Stomach (tissue), 4 donors: ENCODE measurements at regions not wholly inside any gene's neighbourhood (a gene's known extent, or its start where the extent isn't known, plus 50 kb on each side); places are given as distances from the start of the nearest gene placed in this dataset.
"Not testable (repeated sequence)": the region's sequence is repeated elsewhere in the genome, so short reads cannot be mapped to it uniquely, and the experiment has no call there.

Experiments used
- CTCF ChIP-seq, 7 experiments: fragments of 450-650 bp in 4 of 7; fragments of 200-600 bp in 3 of 7; sonication (generic) in 3 of 7; IDR thresholded peaks; one replicate each; pipeline ENCODE4 v1.5.1; 2016 to 2019; ENCODE audit warnings: antibody characterized with exemption in 7 of 7, control low read depth in 2 of 7, mild to moderate bottlenecking in 1 of 7
- POLR2A ChIP-seq, 4 donors: fragments of 450-650 bp; IDR thresholded peaks; one replicate each; pipeline ENCODE4 v1.6.1; 2016; ENCODE audit warnings: antibody characterized with exemption in 4 of 4, control low read depth in 2 of 4, mild to moderate bottlenecking in 1 of 4, moderate library complexity in 1 of 4
- POLR2AphosphoS5 ChIP-seq, 3 donors: sonication (generic); formaldehyde crosslinking; IDR thresholded peaks; one replicate each; pipeline ENCODE4 v1.6.1; 2016; ENCODE audit warnings: antibody characterized with exemption in 3 of 3

- not testable (repeated sequence) for TF ChIP-seq POLR2A, POLR2AphosphoS5, CTCF (IDR thresholded peaks at IDR 0.05)
These were observed 1647.5 kb downstream of the SPATA31A7 start for GRCh38 chr9:62837254-62837911.
